ENCODE measurements at regions not wholly inside any gene's neighbourhood (a gene's known extent, or its start where the extent isn't known, plus 50 kb on each side); places are given as distances from the start of the nearest gene placed in this dataset.

- H3K9me3 ChIP-seq: no peaks in the 10 kb centered on the region
- no peaks in the 10 kb centered on the region for H3K79me2 ChIP-seq (ENCODE audit: insufficient read depth)
- no peaks in the 10 kb centered on the region for H3F3A ChIP-seq (replicated peaks; ENCODE audit: insufficient read depth)
- no peaks in the 10 kb centered on the region for H4K20me1 ChIP-seq (ENCODE audit: insufficient read depth)
- POLR2A ChIA-PET: no interaction called here
- 61% methylated on average over 2 of the region's 2 CpGs for WGBS (ENCODE audit: low lambda C conversion rate)
- H3K27ac ChIP-seq (ENCODE audit: low read depth in 2 of 2, low read length in 1 of 2): no peak overlapping the region
- no peaks in the 10 kb centered on the region for H3K27me3 ChIP-seq (ENCODE audit: insufficient read depth)
- no peak overlapping the region for H3K9ac ChIP-seq
- no peak for DNase-seq
- no peak overlapping the region for H3K4me3 ChIP-seq (ENCODE audit: low read depth in 2 of 2, low read length in 1 of 2)
- CTCF ChIA-PET: no interaction called here
- no peaks in the 10 kb centered on the region for H3K9me2 ChIP-seq
- no peak overlapping the region for H2AFZ ChIP-seq (ENCODE audit: low read depth)
- H3K4me1 ChIP-seq (ENCODE audit: control insufficient read depth in 1 of 2, insufficient read depth in 2 of 2, low read depth in 1 of 2, low read length in 1 of 2): no peaks in the 10 kb centered on the region
- H3K4me2 ChIP-seq: no peak overlapping the region
- TF ChIP-seq ZBTB33 (IDR thresholded peaks at IDR 0.05; ENCODE audit: borderline replicate concordance, low read depth): no peak
- no peak for TF ChIP-seq RAD21 (IDR thresholded peaks at IDR 0.05; ENCODE audit: low read length)
- TF ChIP-seq RXRA (IDR thresholded peaks at IDR 0.05; ENCODE audit: borderline replicate concordance, low read depth): no peak
- TF ChIP-seq RFX5 (IDR thresholded peaks at IDR 0.05; ENCODE audit: low read length): no peak
- no peaks in the 10 kb centered on the region for H3K36me3 ChIP-seq (replicated peaks in 1 of 2; ENCODE audit: control insufficient read depth in 1 of 2, insufficient read depth in 2 of 2, low read length in 1 of 2)
Measured at GRCh38 chr1:221849897-221850296, 108.0 kb upstream of the DUSP10 start.

- 93% methylated on average over 1 of the region's 1 CpG for WGBS (ENCODE audit: low lambda C conversion rate)
- Histone ChIP-seq H4K20me1 (ENCODE audit: insufficient read depth) (no peaks in the 10 kb centered on the region), H2AFZ (ENCODE audit: low read depth) (no peak overlapping the region), H3K36me3 (replicated peaks in 1 of 2; ENCODE audit: control insufficient read depth in 1 of 2, insufficient read depth in 2 of 2, low read length in 1 of 2) (no peaks in the 10 kb centered on the region), H3K9me3 (no peaks in the 10 kb centered on the region), H3K4me1 (ENCODE audit: control insufficient read depth in 1 of 2, insufficient read depth in 2 of 2, low read depth in 1 of 2, low read length in 1 of 2) (no peaks in the 10 kb centered on the region), H3K27ac (ENCODE audit: low read depth in 2 of 2, low read length in 1 of 2) (no peak overlapping the region), H3K9me2 (no peaks in the 10 kb centered on the region), H3K9ac (no peak overlapping the region), H3F3A (replicated peaks; ENCODE audit: insufficient read depth) (no peaks in the 10 kb centered on the region), H3K27me3 (ENCODE audit: insufficient read depth) (no peaks in the 10 kb centered on the region), H3K4me2 (no peak overlapping the region), H3K4me3 (ENCODE audit: low read depth in 2 of 2, low read length in 1 of 2) (no peak overlapping the region), H3K79me2 (ENCODE audit: insufficient read depth) (no peaks in the 10 kb centered on the region)
- ChIA-PET POLR2A (no interaction called here), CTCF (no interaction called here)
- no peak for DNase-seq
- TF ChIP-seq CHD2 (IDR thresholded peaks at IDR 0.05; ENCODE audit: low read length, partially characterized antibody) (no peak), GABPA (IDR thresholded peaks at IDR 0.05; ENCODE audit: low read depth) (no peak), RCOR1 (IDR thresholded peaks at IDR 0.05; ENCODE audit: low read length) (no peak), USF1 (IDR thresholded peaks at IDR 0.05; ENCODE audit: borderline replicate concordance, low read depth) (no peak), CTCF (IDR thresholded peaks at IDR 0.05) (no peak), NRF1 (IDR thresholded peaks at IDR 0.05; ENCODE audit: low read depth, low read length) (no peak), EP300 (IDR thresholded peaks at IDR 0.05; ENCODE audit: borderline replicate concordance in 1 of 2, low read depth in 1 of 2, low read length in 1 of 2) (no peak), FOXJ3 (CRISPR knock-in tag; IDR thresholded peaks at IDR 0.05) (no peak), ZBTB33 (IDR thresholded peaks at IDR 0.05; ENCODE audit: borderline replicate concordance, low read depth) (no peak), NFIC (IDR thresholded peaks at IDR 0.05; ENCODE audit: borderline replicate concordance) (no peak), SIN3A (IDR thresholded peaks at IDR 0.05; ENCODE audit: borderline replicate concordance, low read depth, low read length) (no peak), REST (IDR thresholded peaks at IDR 0.05; ENCODE audit: low read depth, low read length) (no peak), RFX5 (IDR thresholded peaks at IDR 0.05; ENCODE audit: low read length) (no peak), SMC3 (IDR thresholded peaks at IDR 0.05; ENCODE audit: low read depth, low read length) (no peak), GATA2 (CRISPR knock-in tag; IDR thresholded peaks at IDR 0.05) (no peak), TAF1 (IDR thresholded peaks at IDR 0.05; ENCODE audit: borderline replicate concordance, low read depth, low read length) (no peak)
Measured at GRCh38 chr1:221849110-221849509, 107.2 kb upstream of the DUSP10 start.
